Activated T-cell treated with anti-CD3 and anti-CD28 coated beads, Interleukin-2, amount 50 U/mL, for 72 hours (primary cell): ENCODE measurements at regions not wholly inside any gene's neighbourhood (a gene's known extent, or its start where the extent isn't known, plus 50 kb on each side); places are given as distances from the start of the nearest gene placed in this dataset.
A peak's percentile ranks its signal among the peaks of the same experiment; 100 is the strongest.
"Not testable (repeated sequence)": the region's sequence is repeated elsewhere in the genome, so short reads cannot be mapped to it uniquely, and the experiment has no call there.

Experiments
- ATAC-seq, 2 donors: fragments of 150-1000 bp; cut with Tn5 transposase; replicated peaks in 1 of 2; 2 replicates each; pipeline ENCODE4 v1.10.0; 2021; ENCODE audit warnings: moderate library complexity in 2 of 2, mild to moderate bottlenecking in 1 of 2
- DNase-seq, 2 donors: peaks; one replicate each; pipeline ENCODE4 v3.0.0; 2021 to 2022; ENCODE audit warnings: mixed read lengths in 1 of 2
- H3K27ac Mint-ChIP-seq: one replicate; pipeline ENCODE4 v1.8.0; 2022; ENCODE audit warnings: mild to moderate bottlenecking, moderate library complexity, mixed read lengths
- H3K27me3 Mint-ChIP-seq: one replicate; pipeline ENCODE4 v1.8.0; 2022; ENCODE audit warnings: low read depth, mixed read lengths
- H3K36me3 Mint-ChIP-seq, 2 donors: one replicate each; pipeline ENCODE4 v1.8.0; 2022; ENCODE audit warnings: mixed read lengths in 2 of 2, mild to moderate bottlenecking in 1 of 2; ENCODE audit not compliant: insufficient read depth in 2 of 2
- H3K4me1 Mint-ChIP-seq: one replicate; pipeline ENCODE4 v1.8.0; 2022; ENCODE audit warnings: low read depth, mixed read lengths
- H3K4me3 Mint-ChIP-seq, 2 donors: one replicate each; pipeline ENCODE4 v1.8.0; 2022; ENCODE audit warnings: mild to moderate bottlenecking in 2 of 2, mixed read lengths in 2 of 2, moderate library complexity in 2 of 2
- H3K9me3 Mint-ChIP-seq, 2 donors: one replicate each; pipeline ENCODE4 v1.8.0; 2022; ENCODE audit warnings: mixed read lengths in 2 of 2

- H3K27ac Mint-ChIP-seq, result no peak overlapping the region
- DNase-seq, result no peak
- peaks cover 23% of the 10 kb centered on the region for H3K27me3 Mint-ChIP-seq
- peaks cover 0 to 2% of the 10 kb centered on the region in 2 donors for H3K9me3 Mint-ChIP-seq
- no peaks in the 10 kb centered on the region for H3K4me1 Mint-ChIP-seq
- ATAC-seq, result no peak
- H3K36me3 Mint-ChIP-seq, result peaks cover 0 to 6% of the 10 kb centered on the region in 2 donors
- no peak overlapping the region for H3K4me3 Mint-ChIP-seq
Observed at GRCh38 chrX:145393702-145394235, 146.5 kb downstream of the SPANXN1 start.

- H3K4me1 Mint-ChIP-seq, result no peaks in the 10 kb centered on the region
- no peak for ATAC-seq
- H3K27ac Mint-ChIP-seq, result no peak overlapping the region
- DNase-seq, result no peak
- H3K9me3 Mint-ChIP-seq, result peaks cover 0 to 2% of the 10 kb centered on the region in 2 donors
- peaks cover 0 to 6% of the 10 kb centered on the region in 2 donors for H3K36me3 Mint-ChIP-seq
- no peak overlapping the region for H3K4me3 Mint-ChIP-seq
- peaks cover 23% of the 10 kb centered on the region for H3K27me3 Mint-ChIP-seq
Observed at GRCh38 chrX:145394344-145394743, 147.0 kb downstream of the SPANXN1 start.

- ATAC-seq (no peak), DNase-seq (no peak)
- H3K27ac Mint-ChIP-seq, result no peak overlapping the region
Observed at GRCh38 chrX:145396612-145397011, 149.3 kb downstream of the SPANXN1 start.

GRCh38 chrX:145405012-145405411, 157.7 kb downstream of the SPANXN1 start:
- no peak overlapping the region for H3K27ac Mint-ChIP-seq
- no peaks in the 10 kb centered on the region for H3K27me3 Mint-ChIP-seq
- DNase-seq (peak; percentile 4 to 7), ATAC-seq (no peak)
- H3K9me3 Mint-ChIP-seq, result no peaks in the 10 kb centered on the region
- H3K36me3 Mint-ChIP-seq, result no peaks in the 10 kb centered on the region
- no peak overlapping the region for H3K4me3 Mint-ChIP-seq
- H3K4me1 Mint-ChIP-seq, result no peaks in the 10 kb centered on the region

More at GRCh38 chrX:145396612-145397011, 149.3 kb downstream of the SPANXN1 start:
- no peak overlapping the region for H3K4me3 Mint-ChIP-seq
- peaks cover 0 to 6% of the 10 kb centered on the region in 2 donors for H3K36me3 Mint-ChIP-seq
- H3K27me3 Mint-ChIP-seq, result peaks cover 23% of the 10 kb centered on the region
- no peaks in the 10 kb centered on the region for H3K4me1 Mint-ChIP-seq
- peaks cover 0 to 2% of the 10 kb centered on the region in 2 donors for H3K9me3 Mint-ChIP-seq

GRCh38 chrX:145410622-145411021, 163.3 kb downstream of the SPANXN1 start:
- H3K36me3 Mint-ChIP-seq, result no peaks in the 10 kb centered on the region
- DNase-seq (no peak), ATAC-seq (no peak)
- H3K4me3 Mint-ChIP-seq, result no peak overlapping the region
- H3K27me3 Mint-ChIP-seq, result no peaks in the 10 kb centered on the region
- H3K9me3 Mint-ChIP-seq, result peaks cover 0 to 3% of the 10 kb centered on the region in 2 donors
- no peak overlapping the region for H3K27ac Mint-ChIP-seq
- H3K4me1 Mint-ChIP-seq, result no peaks in the 10 kb centered on the region

- H3K27ac Mint-ChIP-seq, ATAC-seq, H3K9me3 Mint-ChIP-seq: not testable (repeated sequence)
Observed at GRCh38 chrX:145436211-145436610, 188.9 kb downstream of the SPANXN1 start.

GRCh38 chrX:145464650-145465049, 217.3 kb downstream of the SPANXN1 start:
- DNase-seq, result no peak
- H3K27ac Mint-ChIP-seq, result no peak overlapping the region
- no peak for ATAC-seq
- H3K27me3 Mint-ChIP-seq, result no peaks in the 10 kb centered on the region
- H3K4me3 Mint-ChIP-seq, result no peak overlapping the region
- H3K36me3 Mint-ChIP-seq, result no peaks in the 10 kb centered on the region
- H3K9me3 Mint-ChIP-seq, result peaks cover 0 to 6% of the 10 kb centered on the region in 2 donors
- no peaks in the 10 kb centered on the region for H3K4me1 Mint-ChIP-seq

More at GRCh38 chrX:145436211-145436610, 188.9 kb downstream of the SPANXN1 start:
- H3K4me1 Mint-ChIP-seq, DNase-seq, H3K27me3 Mint-ChIP-seq, H3K4me3 Mint-ChIP-seq, H3K36me3 Mint-ChIP-seq: not testable (repeated sequence)

GRCh38 chrX:145475725-145476124, 228.4 kb downstream of the SPANXN1 start:
- Mint-ChIP-seq H3K27me3 (no peaks in the 10 kb centered on the region), H3K4me1 (no peaks in the 10 kb centered on the region), H3K4me3 (no peak overlapping the region), H3K27ac (no peak overlapping the region), H3K9me3 (no peaks in the 10 kb centered on the region), H3K36me3 (no peaks in the 10 kb centered on the region)
- DNase-seq (no peak), ATAC-seq (no peak)

- no peaks in the 10 kb centered on the region for H3K4me1 Mint-ChIP-seq
- no peak for ATAC-seq
- DNase-seq, result no peak
- H3K36me3 Mint-ChIP-seq, result no peaks in the 10 kb centered on the region
- H3K27ac Mint-ChIP-seq, result no peak overlapping the region
- no peak overlapping the region for H3K4me3 Mint-ChIP-seq
- H3K27me3 Mint-ChIP-seq, result no peaks in the 10 kb centered on the region
- H3K9me3 Mint-ChIP-seq, result peaks cover 4 to 7% of the 10 kb centered on the region in 2 donors
Observed at GRCh38 chrX:145484740-145485139, 237.4 kb downstream of the SPANXN1 start.

- Mint-ChIP-seq H3K4me1 (no peaks in the 10 kb centered on the region), H3K27me3 (no peaks in the 10 kb centered on the region), H3K9me3 (peaks cover 0 to 4% of the 10 kb centered on the region in 2 donors), H3K36me3 (no peaks in the 10 kb centered on the region), H3K4me3 (no peak overlapping the region), H3K27ac (no peak overlapping the region)
- ATAC-seq (no peak), DNase-seq (no peak)
Observed at GRCh38 chrX:145502670-145503069, 255.4 kb downstream of the SPANXN1 start.

- Mint-ChIP-seq H3K27ac (no peak overlapping the region), H3K27me3 (no peaks in the 10 kb centered on the region), H3K4me3 (no peak overlapping the region), H3K9me3 (peaks cover 4 to 8% of the 10 kb centered on the region in 2 donors), H3K36me3 (peaks cover 0 to under 1% of the 10 kb centered on the region in 2 donors), H3K4me1 (no peaks in the 10 kb centered on the region)
- DNase-seq (no peak), ATAC-seq (no peak)
Observed at GRCh38 chrX:145506214-145506613, 258.9 kb downstream of the SPANXN1 start.

- ATAC-seq, result no peak
- DNase-seq, result no peak
- no peaks in the 10 kb centered on the region for H3K4me1 Mint-ChIP-seq
- no peak overlapping the region for H3K27ac Mint-ChIP-seq
- peaks cover 3% of the 10 kb centered on the region in 2 donors for H3K9me3 Mint-ChIP-seq
- no peak overlapping the region for H3K4me3 Mint-ChIP-seq
- no peaks in the 10 kb centered on the region for H3K27me3 Mint-ChIP-seq
- H3K36me3 Mint-ChIP-seq, result no peaks in the 10 kb centered on the region
Observed at GRCh38 chrX:145524931-145525330, 277.6 kb downstream of the SPANXN1 start.

- H3K27ac Mint-ChIP-seq, result no peak overlapping the region
- H3K4me1 Mint-ChIP-seq, result no peaks in the 10 kb centered on the region
- H3K9me3 Mint-ChIP-seq, result peaks cover 2% of the 10 kb centered on the region in 2 donors
- H3K36me3 Mint-ChIP-seq, result no peaks in the 10 kb centered on the region
- H3K27me3 Mint-ChIP-seq, result no peaks in the 10 kb centered on the region
- no peak for DNase-seq
- H3K4me3 Mint-ChIP-seq, result no peak overlapping the region
- no peak for ATAC-seq
Observed at GRCh38 chrX:145532176-145532780, 285.0 kb downstream of the SPANXN1 start.

GRCh38 chrX:145533534-145533933, 284.1 kb upstream of the SLITRK2 start:
- Mint-ChIP-seq H3K27me3 (no peaks in the 10 kb centered on the region), H3K9me3 (peaks cover 2% of the 10 kb centered on the region in 2 donors), H3K36me3 (no peaks in the 10 kb centered on the region), H3K4me1 (no peaks in the 10 kb centered on the region), H3K27ac (no peak overlapping the region), H3K4me3 (no peak overlapping the region)
- DNase-seq, result no peak
- no peak for ATAC-seq
